K562 (cell line): ENCODE measurements at regions not wholly inside any gene's neighbourhood (a gene's known extent, or its start where the extent isn't known, plus 50 kb on each side); places are given as distances from the start of the nearest gene placed in this dataset.

ENCODE experiments used
- CREB1 ChIP-seq, 2 experiments: sonication (generic) in 1 of 2; formaldehyde crosslinking in 1 of 2; IDR thresholded peaks; 2 replicates each; pipeline versions ENCODE4 v1.6.1 to v1.8.0; 2012 to 2022; ENCODE audit warnings: inconsistent platforms in 1 of 2, mild to moderate bottlenecking in 1 of 2, missing genetic modification reagents in 1 of 2, moderate library complexity in 1 of 2
- CTCF ChIP-seq, 3 experiments: IDR thresholded peaks in 2 of 3; conservative IDR thresholded peaks in 1 of 3; 2 replicates each; pipeline ENCODE4 v1.5.1; 2011 to 2012; ENCODE audit warnings: low read length in 3 of 3, mild to moderate bottlenecking in 3 of 3, control low read depth in 2 of 3, improper control_type of control experiment in 1 of 3, inconsistent platforms in 1 of 3, low read depth in 1 of 3, mixed read lengths in 1 of 3, moderate library complexity in 1 of 3; ENCODE audit not compliant: insufficient read depth in 2 of 3
- PTTG1 ChIP-seq: fragments of 450-650 bp; IDR thresholded peaks from 2 replicates; pipeline ENCODE4 v1.6.1; 2016; ENCODE audit warnings: low read depth, mild to moderate bottlenecking, missing genetic modification characterization, missing compliant biosample characterization
- ZKSCAN8 ChIP-seq: fragments of 200-800 bp; sonication (Bioruptor generic); IDR thresholded peaks from 2 replicates; pipeline ENCODE4 v1.6.1; 2016; ENCODE audit warnings: missing genetic modification characterization, missing compliant biosample characterization
- ZNF274 ChIP-seq: IDR thresholded peaks from 2 replicates; pipeline ENCODE4 v1.6.1; 2011; ENCODE audit warnings: low read depth, mild to moderate bottlenecking, low read length, moderate library complexity, borderline replicate concordance
- ZNF398 ChIP-seq: fragments of 250-450 bp; sonication (Bioruptor Pico); IDR thresholded peaks from 2 replicates; pipeline ENCODE4 v1.8.0; 2021; ENCODE audit warnings: moderate library complexity, mild to moderate bottlenecking, inconsistent platforms

GRCh38 chr22:34993548-34993947 lies 72.4 kb upstream of the ISX start:
- TF ChIP-seq ZNF398 (CRISPR knock-in tag) (no peak), CTCF (IDR thresholded peaks at IDR 0.05 in 2 of 3, conservative IDR thresholded peaks at IDR 0.05 in 1 of 3; ENCODE audit: insufficient read depth in 2 of 3, low read depth in 1 of 3, low read length in 3 of 3) (no peak), ZKSCAN8 (CRISPR knock-in tag) (no peak), PTTG1 (no peak), CREB1 (IDR thresholded peaks at IDR 0.05) (no peak), CREB1 (CRISPR knock-in tag; IDR thresholded peaks at IDR 0.05) (no peak), ZNF274 (no peak)
